ENCODE measurements at regions not wholly inside any gene's neighbourhood (a gene's known extent, or its start where the extent isn't known, plus 50 kb on each side); places are given as distances from the start of the nearest gene placed in this dataset.
"Not testable (repeated sequence)": the region's sequence is repeated elsewhere in the genome, so short reads cannot be mapped to it uniquely, and the experiment has no call there.

GRCh38 chr15:32323353-32323752 lies 79.7 kb downstream of the GOLGA8K start:
- TF ChIP-seq POLR2A, CTCF (IDR thresholded peaks at IDR 0.05): not testable (repeated sequence)

All from Peyer's patch (tissue), 4 donors.